ENCODE measurements at regions not wholly inside any gene's neighbourhood (a gene's known extent, or its start where the extent isn't known, plus 50 kb on each side); places are given as distances from the start of the nearest gene placed in this dataset.

GRCh38 chr5:51273021-51273420 is 110.2 kb upstream of the ISL1 start (continued):
- TF ChIP-seq CTCF (IDR thresholded peaks at IDR 0.05; ENCODE audit: control extremely low read depth in 1 of 3, insufficient read depth in 1 of 3, low read depth in 1 of 3, low read length in 3 of 3) (no peak), JUND (IDR thresholded peaks at IDR 0.05; ENCODE audit: low read length) (no peak), ZNF274 (IDR thresholded peaks at IDR 0.05; ENCODE audit: borderline replicate concordance, extremely low read depth, low read length) (no peak), HDAC2 (IDR thresholded peaks at IDR 0.05; ENCODE audit: borderline replicate concordance in 1 of 2, low read depth in 2 of 2, low read length in 2 of 2) (no peak), SP4 (IDR thresholded peaks at IDR 0.05; ENCODE audit: low read length) (no peak)

Measured in H1 (cell line).